GM23248 (cell line): ENCODE measurements at regions not wholly inside any gene's neighbourhood (a gene's known extent, or its start where the extent isn't known, plus 50 kb on each side); places are given as distances from the start of the nearest gene placed in this dataset.

ENCODE experiments used
- DNase-seq: peaks from one replicate; pipeline ENCODE4 v3.0.0-alpha.2; 2015
- H2AFZ ChIP-seq: fragments of 200-600 bp; sonication (generic); 2 replicates; pipeline ENCODE4 v1.6.1; 2016; ENCODE audit warnings: antibody characterized with exemption
- H3F3A ChIP-seq: fragments of 200-600 bp; sonication (generic); 2 replicates; pipeline ENCODE4 v1.6.1; 2016; ENCODE audit warnings: mild to moderate bottlenecking, antibody characterized with exemption, mixed run types; ENCODE audit not compliant: insufficient read depth
- H3K27ac ChIP-seq: fragments of 200-600 bp; sonication (generic); 2 replicates; pipeline ENCODE4 v1.5.1; 2016; ENCODE audit warnings: mild to moderate bottlenecking
- H3K27me3 ChIP-seq: fragments of 200-600 bp; sonication (generic); replicated peaks from 2 replicates; pipeline ENCODE4 v1.6.1; 2016; ENCODE audit warnings: mild to moderate bottlenecking; ENCODE audit not compliant: insufficient read depth
- H3K36me3 ChIP-seq: fragments of 200-600 bp; sonication (generic); 2 replicates; pipeline ENCODE4 v1.6.1; 2016; ENCODE audit warnings: low read depth, mild to moderate bottlenecking
- H3K4me1 ChIP-seq: fragments of 200-600 bp; sonication (generic); 2 replicates; pipeline ENCODE4 v1.6.1; 2016; ENCODE audit warnings: mild to moderate bottlenecking; ENCODE audit not compliant: insufficient read depth
- H3K4me2 ChIP-seq: fragments of 200-600 bp; sonication (generic); one replicate; pipeline ENCODE4 v1.6.1; 2016; ENCODE audit warnings: mild to moderate bottlenecking; ENCODE audit not compliant: unreplicated experiment
- H3K4me3 ChIP-seq: fragments of 200-600 bp; sonication (generic); 2 replicates; pipeline ENCODE4 v1.5.1; 2016; ENCODE audit warnings: mild to moderate bottlenecking
- H3K79me2 ChIP-seq: fragments of 200-600 bp; sonication (generic); 2 replicates; pipeline ENCODE4 v1.6.1; 2016; ENCODE audit warnings: mild to moderate bottlenecking; ENCODE audit not compliant: insufficient read depth
- H3K9ac ChIP-seq: fragments of 200-600 bp; sonication (generic); 2 replicates; pipeline ENCODE4 v1.6.1; 2016; ENCODE audit warnings: mild to moderate bottlenecking
- H3K9me2 ChIP-seq: fragments of 200-600 bp; sonication (generic); 2 replicates; pipeline ENCODE4 v1.6.1; 2016; ENCODE audit warnings: mixed run types, mild to moderate bottlenecking, moderate library complexity; ENCODE audit not compliant: insufficient read depth
- H3K9me3 ChIP-seq: fragments of 200-600 bp; sonication (generic); one replicate; pipeline ENCODE4 v1.6.1; 2017; ENCODE audit warnings: low read depth
- H4K20me1 ChIP-seq: fragments of 200-600 bp; sonication (generic); 2 replicates; pipeline ENCODE4 v1.6.0; 2016; ENCODE audit not compliant: insufficient read depth
- EZH2 ChIP-seq: fragments of 200-600 bp; sonication (generic); IDR thresholded peaks from 2 replicates; pipeline ENCODE4 v1.6.1; 2018; ENCODE audit warnings: antibody characterized with exemption, mild to moderate bottlenecking; ENCODE audit not compliant: insufficient read depth, poor library complexity, severe bottlenecking
- EZH2phosphoT487 ChIP-seq: fragments of 200-600 bp; sonication (generic); IDR thresholded peaks from 2 replicates; pipeline ENCODE4 v1.6.1; 2018; ENCODE audit warnings: antibody characterized with exemption, moderate library complexity, mild to moderate bottlenecking, low read depth; ENCODE audit not compliant: insufficient read depth
- WGBS, 2 experiments: methylation state at CpG; one replicate each; pipeline ENCODE4 v1.1.6; 2015 to 2017; ENCODE audit warnings: low lambda C conversion rate in 2 of 2, low coverage in 1 of 2; ENCODE audit errors: missing lambda C conversion rate in 2 of 2; 5-methylcytosine and 5-hydroxymethylcytosine counted together
- in situ Hi-C: fragments of 300-500 bp; cut with MboI; formaldehyde crosslinking; loops from 2 replicates; pipeline ENCODE4 v1.15.0; 2020

GRCh38 chr14:49497267-49497666 lies 88.9 kb downstream of the RPS29 start:
- Histone ChIP-seq H3F3A (no peaks in the 10 kb centered on the region), H3K36me3 (no peaks in the 10 kb centered on the region), H3K79me2 (no peaks in the 10 kb centered on the region), H3K9me3 (no peaks in the 10 kb centered on the region), H3K9ac (no peak overlapping the region), H3K27me3 (peaks cover 48% of the 10 kb centered on the region), H3K9me2 (no peaks in the 10 kb centered on the region), H3K27ac (no peak overlapping the region), H4K20me1 (no peaks in the 10 kb centered on the region), H3K4me2 (no peak overlapping the region), H3K4me1 (no peaks in the 10 kb centered on the region), H2AFZ (no peak overlapping the region), H3K4me3 (no peak overlapping the region)
- in situ Hi-C loops: no loop called here
- no peak for TF ChIP-seq EZH2
- TF ChIP-seq EZH2phosphoT487: no peak
- 32 to 33% methylated on average over 7 of the region's 7 CpGs for WGBS, 2 experiments
- DNase-seq: no peak

GRCh38 chr14:49494836-49495235 lies 91.3 kb downstream of the RPS29 start:
- H4K20me1 ChIP-seq: no peaks in the 10 kb centered on the region
- H3K9me2 ChIP-seq: no peaks in the 10 kb centered on the region
- no peaks in the 10 kb centered on the region for H3K36me3 ChIP-seq
- no peaks in the 10 kb centered on the region for H3K9me3 ChIP-seq
- no peak overlapping the region for H3K4me2 ChIP-seq
- no peak for DNase-seq
- 18 to 25% methylated on average over 4 of the region's 4 CpGs for WGBS, 2 experiments
- H3K27me3 ChIP-seq: peaks cover 38% of the 10 kb centered on the region
- H3K4me3 ChIP-seq: no peak overlapping the region
- no peaks in the 10 kb centered on the region for H3K4me1 ChIP-seq
- in situ Hi-C loops: no loop called here
- H2AFZ ChIP-seq: no peak overlapping the region
- no peak overlapping the region for H3K9ac ChIP-seq
- TF ChIP-seq EZH2: no peak
- no peak for TF ChIP-seq EZH2phosphoT487
- no peaks in the 10 kb centered on the region for H3F3A ChIP-seq
- no peaks in the 10 kb centered on the region for H3K79me2 ChIP-seq
- no peak overlapping the region for H3K27ac ChIP-seq

GRCh38 chr14:49493557-49493956 lies 92.6 kb downstream of the RPS29 start:
- Histone ChIP-seq H3K4me1 (no peaks in the 10 kb centered on the region), H3K9me3 (no peaks in the 10 kb centered on the region), H3K79me2 (no peaks in the 10 kb centered on the region), H3K9ac (no peak overlapping the region), H3K27me3 (peaks cover 32% of the 10 kb centered on the region), H3K36me3 (no peaks in the 10 kb centered on the region), H3K27ac (no peak overlapping the region), H3K9me2 (no peaks in the 10 kb centered on the region), H4K20me1 (no peaks in the 10 kb centered on the region), H3K4me2 (no peak overlapping the region), H2AFZ (no peak overlapping the region), H3F3A (no peaks in the 10 kb centered on the region), H3K4me3 (no peak overlapping the region)
- WGBS, 2 experiments: 23% methylated on average over 3 of the region's 3 CpGs
- in situ Hi-C loops: no loop called here
- DNase-seq: no peak
- TF ChIP-seq EZH2 (no peak), EZH2phosphoT487 (no peak)

GRCh38 chr14:49492151-49492550 lies 94.0 kb downstream of the RPS29 start:
- Histone ChIP-seq H3K9me2 (no peaks in the 10 kb centered on the region), H3K27me3 (peaks cover 32% of the 10 kb centered on the region), H2AFZ (no peak overlapping the region), H3K27ac (no peak overlapping the region), H3F3A (no peaks in the 10 kb centered on the region), H3K4me3 (no peak overlapping the region), H3K9me3 (no peaks in the 10 kb centered on the region), H3K79me2 (no peaks in the 10 kb centered on the region), H3K4me1 (no peaks in the 10 kb centered on the region), H3K36me3 (no peaks in the 10 kb centered on the region), H4K20me1 (no peaks in the 10 kb centered on the region), H3K4me2 (no peak overlapping the region), H3K9ac (no peak overlapping the region)
- WGBS, 2 experiments: 52 to 56% methylated on average over 3 of the region's 3 CpGs
- no peak for DNase-seq
- TF ChIP-seq EZH2 (no peak), EZH2phosphoT487 (no peak)
- in situ Hi-C loops: no loop called here

GRCh38 chr14:49489341-49489740 lies 96.8 kb downstream of the RPS29 start:
- DNase-seq: no peak

More at GRCh38 chr14:49489341-49489740, 96.8 kb downstream of the RPS29 start:
- Histone ChIP-seq H4K20me1 (no peaks in the 10 kb centered on the region), H3K27me3 (peaks cover 34% of the 10 kb centered on the region; the same call in 1 of the 2 replicates), H2AFZ (no peak overlapping the region), H3K9ac (no peak overlapping the region), H3K9me3 (no peaks in the 10 kb centered on the region), H3K4me3 (no peak overlapping the region), H3K4me2 (no peak overlapping the region), H3K4me1 (no peaks in the 10 kb centered on the region), H3K27ac (no peak overlapping the region), H3K79me2 (no peaks in the 10 kb centered on the region), H3K36me3 (no peaks in the 10 kb centered on the region), H3F3A (no peaks in the 10 kb centered on the region), H3K9me2 (no peaks in the 10 kb centered on the region)
- in situ Hi-C loops: no loop called here
- no peak for TF ChIP-seq EZH2
- TF ChIP-seq EZH2phosphoT487: no peak
